Neural cell (in vitro differentiated cells): ENCODE measurements at regions not wholly inside any gene's neighbourhood (a gene's known extent, or its start where the extent isn't known, plus 50 kb on each side); places are given as distances from the start of the nearest gene placed in this dataset.

Experiments
- EP300 ChIP-seq: fragments of 450-650 bp; conservative IDR thresholded peaks from 2 replicates; pipeline ENCODE4 v1.6.1; 2014; ENCODE audit warnings: antibody characterized with exemption, mild to moderate bottlenecking, moderate library complexity; ENCODE audit not compliant: poor library complexity, severe bottlenecking
- POLR2AphosphoS5 ChIP-seq: IDR thresholded peaks from 2 replicates; pipeline ENCODE4 v1.6.1; 2012
- TAF1 ChIP-seq: IDR thresholded peaks from 2 replicates; pipeline ENCODE4 v1.6.1; 2012; ENCODE audit warnings: low read depth
- TF ChIP-seq, protein P1 (sequence below): fragments of 450-650 bp; IDR thresholded peaks from 2 replicates; pipeline ENCODE4 v1.5.1; 2014; ENCODE audit warnings: antibody characterized with exemption, mild to moderate bottlenecking, moderate library complexity; ENCODE audit not compliant: poor library complexity, severe bottlenecking

DNA sequence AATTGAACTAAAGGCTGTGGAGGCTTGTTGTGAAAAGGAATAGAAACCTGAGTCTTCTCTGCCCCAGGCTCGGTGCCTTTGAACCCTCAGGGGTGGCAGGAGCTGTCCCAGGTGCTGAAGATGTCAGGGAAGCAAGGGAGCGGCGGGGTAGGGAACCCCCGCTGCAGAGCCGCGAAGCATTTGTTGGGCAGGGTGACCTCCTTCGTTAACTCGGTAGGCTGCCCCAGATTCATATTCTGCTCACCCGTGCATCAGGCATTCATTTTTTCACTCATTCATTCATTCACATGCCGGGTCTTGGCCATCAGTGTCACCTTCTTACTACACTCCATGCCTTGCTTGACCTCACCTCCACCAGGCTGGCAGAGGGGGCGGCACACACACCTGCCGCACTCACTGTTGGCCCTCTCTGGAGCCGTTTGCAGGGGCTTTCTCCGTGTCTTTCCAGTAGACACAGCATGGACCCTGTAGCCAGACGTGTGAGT lies 618.9 kb downstream of the BRD1 start:
- TF ChIP-seq, protein P1, sequence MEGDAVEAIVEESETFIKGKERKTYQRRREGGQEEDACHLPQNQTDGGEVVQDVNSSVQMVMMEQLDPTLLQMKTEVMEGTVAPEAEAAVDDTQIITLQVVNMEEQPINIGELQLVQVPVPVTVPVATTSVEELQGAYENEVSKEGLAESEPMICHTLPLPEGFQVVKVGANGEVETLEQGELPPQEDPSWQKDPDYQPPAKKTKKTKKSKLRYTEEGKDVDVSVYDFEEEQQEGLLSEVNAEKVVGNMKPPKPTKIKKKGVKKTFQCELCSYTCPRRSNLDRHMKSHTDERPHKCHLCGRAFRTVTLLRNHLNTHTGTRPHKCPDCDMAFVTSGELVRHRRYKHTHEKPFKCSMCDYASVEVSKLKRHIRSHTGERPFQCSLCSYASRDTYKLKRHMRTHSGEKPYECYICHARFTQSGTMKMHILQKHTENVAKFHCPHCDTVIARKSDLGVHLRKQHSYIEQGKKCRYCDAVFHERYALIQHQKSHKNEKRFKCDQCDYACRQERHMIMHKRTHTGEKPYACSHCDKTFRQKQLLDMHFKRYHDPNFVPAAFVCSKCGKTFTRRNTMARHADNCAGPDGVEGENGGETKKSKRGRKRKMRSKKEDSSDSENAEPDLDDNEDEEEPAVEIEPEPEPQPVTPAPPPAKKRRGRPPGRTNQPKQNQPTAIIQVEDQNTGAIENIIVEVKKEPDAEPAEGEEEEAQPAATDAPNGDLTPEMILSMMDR = no peak
- TF ChIP-seq TAF1 = no peak
- TF ChIP-seq POLR2AphosphoS5 = no peak
- no peak for TF ChIP-seq EP300
